Fibroblast of pulmonary artery (primary cell): ENCODE measurements at regions not wholly inside any gene's neighbourhood (a gene's known extent, or its start where the extent isn't known, plus 50 kb on each side); places are given as distances from the start of the nearest gene placed in this dataset.
"Not testable (repeated sequence)": the region's sequence is repeated elsewhere in the genome, so short reads cannot be mapped to it uniquely, and the experiment has no call there.

Experiments
- DNase-seq: peaks from one replicate; pipeline ENCODE4 v3.0.0-alpha.2; 2010; ENCODE audit warnings: low read depth
- H3K4me3 ChIP-seq: replicated peaks from 2 replicates; pipeline ENCODE4 v1.5.1; 2011; ENCODE audit warnings: low read depth, mild to moderate bottlenecking, control low read depth, low read length, moderate library complexity
- CTCF ChIP-seq: IDR thresholded peaks from 2 replicates; pipeline ENCODE4 v1.5.1; 2011; ENCODE audit warnings: mild to moderate bottlenecking, control low read depth, low read length, inconsistent platforms; ENCODE audit errors: missing control alignments

- DNase-seq, result no peak
- no peak overlapping the region for H3K4me3 ChIP-seq
- no peak for TF ChIP-seq CTCF
Observed at GRCh38 chr5:104551628-104552027, 989.0 kb upstream of the NUDT12 start.

- DNase-seq, H3K4me3 ChIP-seq: not testable (repeated sequence)
Observed at GRCh38 chr5:104546871-104547270, 984.3 kb upstream of the NUDT12 start.

- no peak for TF ChIP-seq CTCF
- no peak overlapping the region for H3K4me3 ChIP-seq
- no peak for DNase-seq
Observed at GRCh38 chr5:104541141-104541785, 978.7 kb upstream of the NUDT12 start.

GRCh38 chr5:104540448-104540847, 977.9 kb upstream of the NUDT12 start:
- TF ChIP-seq CTCF, result no peak
- peak; percentile 79 for DNase-seq
- H3K4me3 ChIP-seq, result no peak overlapping the region

GRCh38 chr5:104539618-104540350, 977.2 kb upstream of the NUDT12 start:
- no peak overlapping the region for H3K4me3 ChIP-seq
- TF ChIP-seq CTCF, result no peak
- DNase-seq, result peak; percentile 3

GRCh38 chr5:104538734-104539133, 976.1 kb upstream of the NUDT12 start:
- no peak for DNase-seq
- H3K4me3 ChIP-seq, result no peak overlapping the region
- TF ChIP-seq CTCF, result no peak

- DNase-seq, result no peak
- TF ChIP-seq CTCF, result no peak
Observed at GRCh38 chr5:104533498-104533897, 970.9 kb upstream of the NUDT12 start.

More at GRCh38 chr5:104533498-104533897, 970.9 kb upstream of the NUDT12 start:
- H3K4me3 ChIP-seq, result no peak overlapping the region
